ENCODE measurements at regions not wholly inside any gene's neighbourhood (a gene's known extent, or its start where the extent isn't known, plus 50 kb on each side); places are given as distances from the start of the nearest gene placed in this dataset.

GRCh38 chr9:1235650-1236049 is 185.5 kb downstream of the DMRT2 start:
- no peak for TF ChIP-seq CTCF (IDR thresholded peaks at IDR 0.05; ENCODE audit: low read depth, low read length, missing control alignments)
- DNase-seq (ENCODE audit: low read depth): no peak

GRCh38 chr9:1236061-1236460 is 185.9 kb downstream of the DMRT2 start:
- no peak for DNase-seq (ENCODE audit: low read depth)
- no peak for TF ChIP-seq CTCF (IDR thresholded peaks at IDR 0.05; ENCODE audit: low read depth, low read length, missing control alignments)
- H3K4me3 ChIP-seq (ENCODE audit: low read depth, low read length): no peak overlapping the region

More at GRCh38 chr9:1235650-1236049, 185.5 kb downstream of the DMRT2 start:
- no peak overlapping the region for H3K4me3 ChIP-seq (ENCODE audit: low read depth, low read length)

- no peak for DNase-seq (ENCODE audit: low read depth)
- TF ChIP-seq CTCF (IDR thresholded peaks at IDR 0.05; ENCODE audit: low read depth, low read length, missing control alignments): no peak
- H3K4me3 ChIP-seq (ENCODE audit: low read depth, low read length): no peak overlapping the region
These were observed 188.2 kb downstream of the DMRT2 start for GRCh38 chr9:1238407-1238806.

DNA sequence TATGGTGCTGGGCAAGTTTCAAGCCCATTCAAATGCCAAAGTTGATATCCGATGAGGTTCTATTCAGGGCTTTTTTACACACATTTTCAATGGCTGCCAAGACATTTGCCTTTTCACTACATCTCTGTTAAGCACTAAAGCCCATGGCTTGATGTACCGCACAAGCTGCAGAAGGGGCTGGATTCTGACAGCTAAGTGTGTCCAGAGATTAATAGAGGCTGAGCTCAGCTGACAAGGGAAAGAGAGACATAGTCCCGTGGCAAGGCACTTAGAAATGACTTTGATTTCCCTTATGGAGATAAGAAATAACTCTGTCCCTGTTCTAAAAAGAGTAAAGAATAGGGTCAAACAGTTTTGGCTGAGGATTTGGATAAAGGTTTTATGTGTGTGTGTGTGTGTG is 198.6 kb downstream of the DMRT2 start:
- no peak overlapping the region for H3K4me3 ChIP-seq (ENCODE audit: low read depth, low read length)
- DNase-seq (ENCODE audit: low read depth): no peak
- no peak for TF ChIP-seq CTCF (IDR thresholded peaks at IDR 0.05; ENCODE audit: low read depth, low read length, missing control alignments)

DNA sequence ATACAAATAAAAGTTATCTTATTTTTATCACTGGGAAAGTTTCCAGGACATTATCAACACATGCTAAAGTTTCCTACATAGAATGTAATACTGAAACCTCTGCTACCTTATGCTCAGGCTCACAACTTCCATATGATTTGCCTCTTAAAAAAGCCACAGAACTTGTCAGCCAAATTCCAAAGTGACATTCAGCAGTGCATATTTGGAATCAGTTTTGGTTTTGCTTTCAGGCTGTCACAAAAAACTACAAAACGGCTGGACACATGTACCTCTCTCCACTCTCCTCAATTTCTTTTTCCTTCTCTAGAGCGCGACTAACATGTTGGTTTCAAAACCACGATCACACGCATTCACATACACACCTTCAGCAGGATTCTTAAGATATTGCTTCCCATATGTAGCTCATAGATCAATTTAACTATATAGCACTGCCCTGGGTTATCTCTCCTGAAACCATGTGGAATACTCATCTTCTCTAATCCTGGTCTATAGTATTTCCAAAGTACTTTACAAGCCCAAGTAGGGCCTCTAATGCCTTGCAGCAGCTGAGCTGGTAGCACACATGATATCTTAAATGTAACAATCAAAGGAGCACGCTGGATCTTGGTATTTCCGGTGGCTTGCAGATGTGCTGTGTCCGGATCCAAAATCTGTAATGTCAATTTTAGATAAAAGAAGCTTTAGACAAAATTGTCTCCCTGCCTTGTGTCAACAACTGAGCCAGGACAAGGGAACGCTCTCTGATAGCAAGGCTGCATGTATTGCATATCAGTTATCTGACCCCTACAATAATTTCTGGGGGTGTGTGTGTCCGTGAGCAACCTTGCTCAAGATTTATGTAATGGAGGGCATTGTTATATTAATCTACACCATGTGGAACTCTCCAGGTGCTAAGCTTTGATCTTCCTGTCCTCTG is 203.2 kb downstream of the DMRT2 start:
- H3K4me3 ChIP-seq (ENCODE audit: low read depth, low read length): no peak overlapping the region
- no peak for DNase-seq (ENCODE audit: low read depth)
- TF ChIP-seq CTCF (IDR thresholded peaks at IDR 0.05; ENCODE audit: low read depth, low read length, missing control alignments): no peak

- H3K4me3 ChIP-seq (ENCODE audit: low read depth, low read length): no peak overlapping the region
- TF ChIP-seq CTCF (IDR thresholded peaks at IDR 0.05; ENCODE audit: low read depth, low read length, missing control alignments): no peak
- no peak for DNase-seq (ENCODE audit: low read depth)
These were observed 203.9 kb downstream of the DMRT2 start for GRCh38 chr9:1254071-1254470.

GRCh38 chr9:1256178-1256577 is 206.0 kb downstream of the DMRT2 start:
- no peak for TF ChIP-seq CTCF (IDR thresholded peaks at IDR 0.05; ENCODE audit: low read depth, low read length, missing control alignments)
- no peak overlapping the region for H3K4me3 ChIP-seq (ENCODE audit: low read depth, low read length)
- DNase-seq (ENCODE audit: low read depth): no peak

Data from GM12864 (cell line).